ENCODE measurements at regions not wholly inside any gene's neighbourhood (a gene's known extent, or its start where the extent isn't known, plus 50 kb on each side); places are given as distances from the start of the nearest gene placed in this dataset.

DNA sequence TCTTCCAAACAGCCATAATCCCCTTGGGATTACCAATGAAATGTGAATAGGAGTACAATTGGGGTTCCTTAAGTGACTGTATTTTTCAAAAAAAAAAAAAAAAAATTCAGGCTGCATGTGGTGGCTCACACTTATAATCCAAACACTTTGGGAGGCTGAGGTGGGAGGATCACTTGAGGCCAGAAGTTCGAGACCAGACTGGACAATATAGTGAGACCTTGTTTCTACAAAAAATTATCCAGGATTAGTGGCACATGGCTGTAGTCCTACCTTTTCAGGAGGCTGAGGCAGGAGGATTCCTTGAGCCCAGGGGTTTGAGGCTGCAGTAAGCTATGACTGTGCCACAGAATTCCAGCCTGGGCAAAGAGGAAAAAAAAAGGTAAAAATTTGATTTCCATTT is 189.6 kb upstream of the GATA6 start:
- Mint-ChIP-seq H3K4me1 (peaks cover 16% of the 10 kb centered on the region), H3K27ac (no peak overlapping the region), H3K36me3 (no peaks in the 10 kb centered on the region), H3K27me3 (ENCODE audit: low read depth) (no peaks in the 10 kb centered on the region), H3K9me3 (peaks cover 5% of the 10 kb centered on the region; the same call in 1 of the 2 replicates), H3K4me3 (no peak overlapping the region)
- CTCF ChIA-PET = interaction anchor here (0.9 kb wide), 1 partner anchor 18 kb away, joined by 4 read pairs; no protein-coding TSS in a partner anchor
- TF ChIP-seq FOXP1 (CRISPR knock-in tag; IDR thresholded peaks at IDR 0.05; ENCODE audit: borderline replicate concordance) (no peak), ZNF219 (CRISPR knock-in tag; IDR thresholded peaks at IDR 0.05; ENCODE audit: borderline replicate concordance) (no peak), ZNF232 (CRISPR knock-in tag; IDR thresholded peaks at IDR 0.05) (no peak), CREM (CRISPR knock-in tag; IDR thresholded peaks at IDR 0.05) (no peak), EMX1 (CRISPR knock-in tag; IDR thresholded peaks at IDR 0.05) (no peak), SOX15 (CRISPR knock-in tag; IDR thresholded peaks at IDR 0.05) (no peak), NFE2L1 (CRISPR knock-in tag; IDR thresholded peaks at IDR 0.05) (no peak), JUN (CRISPR knock-in tag; IDR thresholded peaks at IDR 0.05) (no peak), ZNF416 (CRISPR knock-in tag; IDR thresholded peaks at IDR 0.05) (no peak), GABPB1 (CRISPR knock-in tag; IDR thresholded peaks at IDR 0.05) (no peak), NFATC4 (CRISPR knock-in tag; IDR thresholded peaks at IDR 0.05) (no peak), ESRRA (CRISPR knock-in tag; IDR thresholded peaks at IDR 0.05; ENCODE audit: borderline replicate concordance) (no peak), NFYB (CRISPR knock-in tag; conservative IDR thresholded peaks at IDR 0.05; ENCODE audit: low read depth) (no peak), ZNF671 (CRISPR knock-in tag; IDR thresholded peaks at IDR 0.05) (no peak), FOXJ3 (CRISPR knock-in tag; IDR thresholded peaks at IDR 0.05; ENCODE audit: borderline replicate concordance) (no peak), ZNF121 (CRISPR knock-in tag; IDR thresholded peaks at IDR 0.05) (no peak)
- TF ChIP-seq, protein P1, sequence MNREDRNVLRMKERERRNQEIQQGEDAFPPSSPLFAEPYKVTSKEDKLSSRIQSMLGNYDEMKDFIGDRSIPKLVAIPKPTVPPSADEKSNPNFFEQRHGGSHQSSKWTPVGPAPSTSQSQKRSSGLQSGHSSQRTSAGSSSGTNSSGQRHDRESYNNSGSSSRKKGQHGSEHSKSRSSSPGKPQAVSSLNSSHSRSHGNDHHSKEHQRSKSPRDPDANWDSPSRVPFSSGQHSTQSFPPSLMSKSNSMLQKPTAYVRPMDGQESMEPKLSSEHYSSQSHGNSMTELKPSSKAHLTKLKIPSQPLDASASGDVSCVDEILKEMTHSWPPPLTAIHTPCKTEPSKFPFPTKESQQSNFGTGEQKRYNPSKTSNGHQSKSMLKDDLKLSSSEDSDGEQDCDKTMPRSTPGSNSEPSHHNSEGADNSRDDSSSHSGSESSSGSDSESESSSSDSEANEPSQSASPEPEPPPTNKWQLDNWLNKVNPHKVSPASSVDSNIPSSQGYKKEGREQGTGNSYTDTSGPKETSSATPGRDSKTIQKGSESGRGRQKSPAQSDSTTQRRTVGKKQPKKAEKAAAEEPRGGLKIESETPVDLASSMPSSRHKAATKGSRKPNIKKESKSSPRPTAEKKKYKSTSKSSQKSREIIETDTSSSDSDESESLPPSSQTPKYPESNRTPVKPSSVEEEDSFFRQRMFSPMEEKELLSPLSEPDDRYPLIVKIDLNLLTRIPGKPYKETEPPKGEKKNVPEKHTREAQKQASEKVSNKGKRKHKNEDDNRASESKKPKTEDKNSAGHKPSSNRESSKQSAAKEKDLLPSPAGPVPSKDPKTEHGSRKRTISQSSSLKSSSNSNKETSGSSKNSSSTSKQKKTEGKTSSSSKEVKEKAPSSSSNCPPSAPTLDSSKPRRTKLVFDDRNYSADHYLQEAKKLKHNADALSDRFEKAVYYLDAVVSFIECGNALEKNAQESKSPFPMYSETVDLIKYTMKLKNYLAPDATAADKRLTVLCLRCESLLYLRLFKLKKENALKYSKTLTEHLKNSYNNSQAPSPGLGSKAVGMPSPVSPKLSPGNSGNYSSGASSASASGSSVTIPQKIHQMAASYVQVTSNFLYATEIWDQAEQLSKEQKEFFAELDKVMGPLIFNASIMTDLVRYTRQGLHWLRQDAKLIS (CRISPR knock-in tag; IDR thresholded peaks at IDR 0.05; ENCODE audit: borderline replicate concordance) = no peak
- TF ChIP-seq, protein P2, sequence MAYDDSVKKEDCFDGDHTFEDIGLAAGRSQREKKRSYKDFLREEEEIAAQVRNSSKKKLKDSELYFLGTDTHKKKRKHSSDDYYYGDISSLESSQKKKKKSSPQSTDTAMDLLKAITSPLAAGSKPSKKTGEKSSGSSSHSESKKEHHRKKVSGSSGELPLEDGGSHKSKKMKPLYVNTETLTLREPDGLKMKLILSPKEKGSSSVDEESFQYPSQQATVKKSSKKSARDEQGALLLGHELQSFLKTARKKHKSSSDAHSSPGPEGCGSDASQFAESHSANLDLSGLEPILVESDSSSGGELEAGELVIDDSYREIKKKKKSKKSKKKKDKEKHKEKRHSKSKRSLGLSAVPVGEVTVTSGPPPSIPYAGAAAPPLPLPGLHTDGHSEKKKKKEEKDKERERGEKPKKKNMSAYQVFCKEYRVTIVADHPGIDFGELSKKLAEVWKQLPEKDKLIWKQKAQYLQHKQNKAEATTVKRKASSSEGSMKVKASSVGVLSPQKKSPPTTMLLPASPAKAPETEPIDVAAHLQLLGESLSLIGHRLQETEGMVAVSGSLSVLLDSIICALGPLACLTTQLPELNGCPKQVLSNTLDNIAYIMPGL (CRISPR knock-in tag; IDR thresholded peaks at IDR 0.05) = no peak
- TF ChIP-seq, protein P3, sequence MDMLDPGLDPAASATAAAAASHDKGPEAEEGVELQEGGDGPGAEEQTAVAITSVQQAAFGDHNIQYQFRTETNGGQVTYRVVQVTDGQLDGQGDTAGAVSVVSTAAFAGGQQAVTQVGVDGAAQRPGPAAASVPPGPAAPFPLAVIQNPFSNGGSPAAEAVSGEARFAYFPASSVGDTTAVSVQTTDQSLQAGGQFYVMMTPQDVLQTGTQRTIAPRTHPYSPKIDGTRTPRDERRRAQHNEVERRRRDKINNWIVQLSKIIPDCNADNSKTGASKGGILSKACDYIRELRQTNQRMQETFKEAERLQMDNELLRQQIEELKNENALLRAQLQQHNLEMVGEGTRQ (CRISPR knock-in tag; IDR thresholded peaks at IDR 0.05) = no peak
- TF ChIP-seq, protein P4, sequence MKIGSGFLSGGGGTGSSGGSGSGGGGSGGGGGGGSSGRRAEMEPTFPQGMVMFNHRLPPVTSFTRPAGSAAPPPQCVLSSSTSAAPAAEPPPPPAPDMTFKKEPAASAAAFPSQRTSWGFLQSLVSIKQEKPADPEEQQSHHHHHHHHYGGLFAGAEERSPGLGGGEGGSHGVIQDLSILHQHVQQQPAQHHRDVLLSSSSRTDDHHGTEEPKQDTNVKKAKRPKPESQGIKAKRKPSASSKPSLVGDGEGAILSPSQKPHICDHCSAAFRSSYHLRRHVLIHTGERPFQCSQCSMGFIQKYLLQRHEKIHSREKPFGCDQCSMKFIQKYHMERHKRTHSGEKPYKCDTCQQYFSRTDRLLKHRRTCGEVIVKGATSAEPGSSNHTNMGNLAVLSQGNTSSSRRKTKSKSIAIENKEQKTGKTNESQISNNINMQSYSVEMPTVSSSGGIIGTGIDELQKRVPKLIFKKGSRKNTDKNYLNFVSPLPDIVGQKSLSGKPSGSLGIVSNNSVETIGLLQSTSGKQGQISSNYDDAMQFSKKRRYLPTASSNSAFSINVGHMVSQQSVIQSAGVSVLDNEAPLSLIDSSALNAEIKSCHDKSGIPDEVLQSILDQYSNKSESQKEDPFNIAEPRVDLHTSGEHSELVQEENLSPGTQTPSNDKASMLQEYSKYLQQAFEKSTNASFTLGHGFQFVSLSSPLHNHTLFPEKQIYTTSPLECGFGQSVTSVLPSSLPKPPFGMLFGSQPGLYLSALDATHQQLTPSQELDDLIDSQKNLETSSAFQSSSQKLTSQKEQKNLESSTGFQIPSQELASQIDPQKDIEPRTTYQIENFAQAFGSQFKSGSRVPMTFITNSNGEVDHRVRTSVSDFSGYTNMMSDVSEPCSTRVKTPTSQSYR (CRISPR knock-in tag; IDR thresholded peaks at IDR 0.05) = no peak
- DNase-seq (ENCODE audit: low spot score) = no peak
- no peak for ATAC-seq
- POLR2A ChIA-PET = no interaction called here
